Suprapubic skin (tissue), 4 donors: ENCODE measurements at regions not wholly inside any gene's neighbourhood (a gene's known extent, or its start where the extent isn't known, plus 50 kb on each side); places are given as distances from the start of the nearest gene placed in this dataset.

Source experiments
- CTCF ChIP-seq, 2 donors: fragments of 200-600 bp in 1 of 2; fragments of 450-650 bp in 1 of 2; sonication (generic) in 1 of 2; IDR thresholded peaks; one replicate each; pipeline ENCODE4 v1.5.1; 2016 to 2019; ENCODE audit warnings: antibody characterized with exemption in 2 of 2, mild to moderate bottlenecking in 1 of 2, moderate library complexity in 1 of 2
- POLR2A ChIP-seq, 2 donors: fragments of 450-650 bp; IDR thresholded peaks; one replicate each; pipeline ENCODE4 v1.6.1; 2017; ENCODE audit warnings: antibody characterized with exemption in 2 of 2, mild to moderate bottlenecking in 2 of 2, moderate library complexity in 2 of 2
- POLR2AphosphoS5 ChIP-seq, 3 donors: sonication (generic); formaldehyde crosslinking; IDR thresholded peaks; one replicate each; pipeline ENCODE4 v1.6.1; 2017; ENCODE audit warnings: antibody characterized with exemption in 3 of 3

GRCh38 chr9:106738109-106738508 lies 124.9 kb upstream of the ZNF462 start:
- no peak for TF ChIP-seq CTCF (IDR thresholded peaks at IDR 0.05)
- no peak for TF ChIP-seq POLR2A (IDR thresholded peaks at IDR 0.05)
- no peak for TF ChIP-seq POLR2AphosphoS5 (IDR thresholded peaks at IDR 0.05)
